ENCODE measurements at regions not wholly inside any gene's neighbourhood (a gene's known extent, or its start where the extent isn't known, plus 50 kb on each side); places are given as distances from the start of the nearest gene placed in this dataset.

- DNase-seq: no peak
Observed at GRCh38 chr10:42973870-42974692, 102.8 kb upstream of the RET start.

GRCh38 chr10:42974693-42975002 lies 102.2 kb upstream of the RET start:
- DNase-seq: no peak

- DNase-seq: no peak
Observed at GRCh38 chr10:42975005-42975493, 101.8 kb upstream of the RET start.

- no peak for DNase-seq
Observed at GRCh38 chr10:42975558-42976340, 101.1 kb upstream of the RET start.

GRCh38 chr10:42976351-42977031 lies 100.4 kb upstream of the RET start:
- no peak for DNase-seq

GRCh38 chr10:42977032-42977416 lies 99.8 kb upstream of the RET start:
- DNase-seq: no peak

GRCh38 chr10:42979181-42979580 lies 97.7 kb upstream of the RET start:
- no peak for DNase-seq

- no peak for DNase-seq
Observed at GRCh38 chr10:42979721-42980467, 97.0 kb upstream of the RET start.

GRCh38 chr10:42980553-42981357 lies 96.1 kb upstream of the RET start:
- no peak for DNase-seq

GRCh38 chr10:42981358-42982236 lies 95.3 kb upstream of the RET start:
- DNase-seq: no peak

- DNase-seq: no peak
Observed at GRCh38 chr10:42982891-42983506, 93.9 kb upstream of the RET start.

- DNase-seq: no peak
Observed at GRCh38 chr10:42983591-42983990, 93.3 kb upstream of the RET start.

GRCh38 chr10:42984035-42984610 lies 92.7 kb upstream of the RET start:
- DNase-seq: no peak

GRCh38 chr10:42984761-42985325 lies 92.0 kb upstream of the RET start:
- no peak for DNase-seq

- no peak for DNase-seq
Observed at GRCh38 chr10:42985436-42986316, 91.2 kb upstream of the RET start.

- DNase-seq: no peak
Observed at GRCh38 chr10:42986633-42987032, 90.2 kb upstream of the RET start.

- no peak for DNase-seq
Observed at GRCh38 chr10:42987121-42987541, 89.7 kb upstream of the RET start.

GRCh38 chr10:42987575-42987974 lies 89.3 kb upstream of the RET start:
- DNase-seq: no peak

GRCh38 chr10:42988069-42988468 lies 88.8 kb upstream of the RET start:
- DNase-seq: no peak
